Neural progenitor cell (in vitro differentiated cells): ENCODE measurements at regions not wholly inside any gene's neighbourhood (a gene's known extent, or its start where the extent isn't known, plus 50 kb on each side); places are given as distances from the start of the nearest gene placed in this dataset.
A peak's percentile ranks its signal among the peaks of the same experiment; 100 is the strongest.

Experiments used
- DNase-seq: peaks from one replicate; pipeline ENCODE4 v3.0.0-alpha.2; 2016; ENCODE audit warnings: low spot score
- H2AFZ ChIP-seq: fragments of 200-600 bp; sonication (generic); replicated peaks from 2 replicates; pipeline ENCODE4 v1.6.1; 2016; ENCODE audit warnings: antibody characterized with exemption
- H3F3A ChIP-seq: fragments of 200-600 bp; sonication (generic); 2 replicates; pipeline ENCODE4 v1.6.1; 2016; ENCODE audit warnings: antibody characterized with exemption, low read depth
- H3K27ac ChIP-seq: fragments of 200-600 bp; sonication (generic); 2 replicates; pipeline ENCODE4 v1.5.1; 2016; ENCODE audit warnings: mild to moderate bottlenecking
- H3K27me3 ChIP-seq: fragments of 200-600 bp; sonication (generic); 2 replicates; pipeline ENCODE4 v1.6.1; 2016; ENCODE audit warnings: mild to moderate bottlenecking, moderate library complexity
- H3K36me3 ChIP-seq: fragments of 200-600 bp; sonication (generic); 2 replicates; pipeline ENCODE4 v1.5.1; 2016
- H3K4me1 ChIP-seq: fragments of 200-600 bp; sonication (generic); 2 replicates; pipeline ENCODE4 v1.6.1; 2016; ENCODE audit warnings: mixed run types
- H3K4me2 ChIP-seq: fragments of 200-600 bp; sonication (generic); 2 replicates; pipeline ENCODE4 v1.6.1; 2016
- H3K4me3 ChIP-seq: fragments of 200-600 bp; sonication (generic); 2 replicates; pipeline ENCODE4 v1.5.1; 2016
- H3K79me2 ChIP-seq: fragments of 200-600 bp; sonication (generic); 2 replicates; pipeline ENCODE4 v1.6.1; 2016; ENCODE audit warnings: low read depth
- H3K9ac ChIP-seq: fragments of 200-600 bp; sonication (generic); 2 replicates; pipeline ENCODE4 v1.6.1; 2016
- H3K9me3 ChIP-seq: fragments of 200-600 bp; sonication (generic); 2 replicates; pipeline ENCODE4 v1.5.1; 2016; ENCODE audit warnings: low read depth
- H4K20me1 ChIP-seq: fragments of 200-600 bp; sonication (generic); 2 replicates; pipeline ENCODE4 v1.6.1; 2016; ENCODE audit warnings: low read depth
- H3K27ac Mint-ChIP-seq: 3 replicates; pipeline ENCODE4 v1.8.0; 2021; ENCODE audit warnings: mixed read lengths
- H3K27me3 Mint-ChIP-seq: 2 replicates; pipeline ENCODE4 v1.8.0; 2022; ENCODE audit warnings: low read depth, mild to moderate bottlenecking, inconsistent platforms, moderate library complexity, mixed read lengths; ENCODE audit not compliant: insufficient read depth
- H3K36me3 Mint-ChIP-seq: 3 replicates; pipeline ENCODE4 v1.8.0; 2021; ENCODE audit warnings: mixed read lengths
- H3K4me1 Mint-ChIP-seq: 3 replicates; pipeline ENCODE4 v1.8.0; 2021; ENCODE audit warnings: mixed read lengths
- H3K4me3 Mint-ChIP-seq: 3 replicates; pipeline ENCODE4 v1.8.0; 2021; ENCODE audit warnings: mild to moderate bottlenecking, moderate library complexity, mixed read lengths
- H3K9me3 Mint-ChIP-seq: 3 replicates; pipeline ENCODE4 v1.8.0; 2020; ENCODE audit warnings: mixed read lengths
- CTCF ChIP-seq: fragments of 200-600 bp; sonication (generic); IDR thresholded peaks from 2 replicates; pipeline ENCODE4 v1.5.1; 2017; ENCODE audit warnings: antibody characterized with exemption, mild to moderate bottlenecking
- EZH2 ChIP-seq: fragments of 200-600 bp; sonication (generic); IDR thresholded peaks from 2 replicates; pipeline ENCODE4 v1.6.1; 2017; ENCODE audit warnings: antibody characterized with exemption, mild to moderate bottlenecking, moderate library complexity
- EZH2phosphoT487 ChIP-seq: fragments of 200-600 bp; sonication (generic); IDR thresholded peaks from 2 replicates; pipeline ENCODE4 v1.6.1; 2017; ENCODE audit warnings: antibody characterized with exemption

- Histone ChIP-seq H3K4me3 (no peak overlapping the region), H3K27me3 (no peaks in the 10 kb centered on the region), H3K9me3 (no peaks in the 10 kb centered on the region), H3K79me2 (no peaks in the 10 kb centered on the region), H3F3A (no peaks in the 10 kb centered on the region), H3K4me1 (no peaks in the 10 kb centered on the region), H3K27ac (no peak overlapping the region), H3K9ac (no peak overlapping the region), H3K4me2 (no peak overlapping the region), H3K36me3 (no peaks in the 10 kb centered on the region), H2AFZ (no peak overlapping the region), H4K20me1 (no peaks in the 10 kb centered on the region)
- Mint-ChIP-seq H3K4me3 (no peak overlapping the region), H3K27me3 (no peaks in the 10 kb centered on the region), H3K9me3 (peaks cover 4% of the 10 kb centered on the region), H3K36me3 (peaks cover 3% of the 10 kb centered on the region), H3K4me1 (peaks cover 15% of the 10 kb centered on the region), H3K27ac (no peak overlapping the region)
- no peak for DNase-seq
- TF ChIP-seq EZH2 (no peak), CTCF (no peak), EZH2phosphoT487 (no peak)
Observed at GRCh38 chr21:19522381-19522780, 1118.8 kb upstream of the TMPRSS15 start.

GRCh38 chr21:19523061-19523460, 1119.5 kb upstream of the TMPRSS15 start:
- H3K36me3 Mint-ChIP-seq = peaks cover 3% of the 10 kb centered on the region
- Histone ChIP-seq H3K4me1 (no peaks in the 10 kb centered on the region), H3K27ac (no peak overlapping the region), H3K4me2 (no peak overlapping the region), H3K27me3 (no peaks in the 10 kb centered on the region), H3K4me3 (no peak overlapping the region), H4K20me1 (no peaks in the 10 kb centered on the region), H3K79me2 (no peaks in the 10 kb centered on the region), H3K9ac (no peak overlapping the region), H2AFZ (no peak overlapping the region), H3F3A (no peaks in the 10 kb centered on the region), H3K36me3 (no peaks in the 10 kb centered on the region), H3K9me3 (no peaks in the 10 kb centered on the region)
- H3K4me1 Mint-ChIP-seq = peaks cover 15% of the 10 kb centered on the region
- TF ChIP-seq EZH2phosphoT487 = no peak
- TF ChIP-seq EZH2 = no peak
- no peak for TF ChIP-seq CTCF
- peaks cover 4% of the 10 kb centered on the region for H3K9me3 Mint-ChIP-seq
- no peak overlapping the region for H3K27ac Mint-ChIP-seq
- H3K4me3 Mint-ChIP-seq = no peak overlapping the region
- H3K27me3 Mint-ChIP-seq = no peaks in the 10 kb centered on the region
- DNase-seq = peak; percentile 11

DNA sequence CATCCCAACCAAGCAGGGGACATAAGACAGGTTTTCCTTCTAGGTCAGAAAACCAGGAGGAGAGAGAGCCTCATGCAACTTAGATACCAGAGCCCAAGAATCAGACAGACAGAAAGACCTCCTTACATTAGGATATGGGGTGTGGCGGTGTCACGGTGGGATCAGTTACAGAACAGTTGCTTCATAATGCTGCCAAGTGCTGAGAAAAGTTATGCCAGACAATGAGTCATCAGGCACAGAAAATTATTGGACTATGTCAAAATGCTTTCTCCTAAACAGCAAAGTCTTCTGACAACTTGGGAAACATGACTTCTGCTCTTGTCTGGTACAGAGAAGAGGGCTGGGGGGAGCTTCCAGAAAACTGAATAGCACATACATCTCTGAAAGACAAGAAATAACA, 1120.2 kb upstream of the TMPRSS15 start:
- H3K9me3 Mint-ChIP-seq = peaks cover 4% of the 10 kb centered on the region
- no peak overlapping the region for H3K27ac ChIP-seq
- H3K4me1 Mint-ChIP-seq = peaks cover 15% of the 10 kb centered on the region
- H4K20me1 ChIP-seq = no peaks in the 10 kb centered on the region
- no peaks in the 10 kb centered on the region for H3K4me1 ChIP-seq
- peaks cover 3% of the 10 kb centered on the region for H3K36me3 Mint-ChIP-seq
- no peak overlapping the region for H3K4me3 ChIP-seq
- H3K9me3 ChIP-seq = no peaks in the 10 kb centered on the region
- no peaks in the 10 kb centered on the region for H3K27me3 Mint-ChIP-seq
- no peak overlapping the region for H3K4me3 Mint-ChIP-seq
- no peak overlapping the region for H3K9ac ChIP-seq
- no peak for DNase-seq
- no peaks in the 10 kb centered on the region for H3K36me3 ChIP-seq
- H3F3A ChIP-seq = no peaks in the 10 kb centered on the region
- H3K27me3 ChIP-seq = no peaks in the 10 kb centered on the region
- H3K79me2 ChIP-seq = no peaks in the 10 kb centered on the region
- no peak overlapping the region for H2AFZ ChIP-seq
- TF ChIP-seq EZH2 (no peak), EZH2phosphoT487 (no peak), CTCF (no peak)
- H3K27ac Mint-ChIP-seq = no peak overlapping the region
- H3K4me2 ChIP-seq = no peak overlapping the region
